ENCODE measurements at regions not wholly inside any gene's neighbourhood (a gene's known extent, or its start where the extent isn't known, plus 50 kb on each side); places are given as distances from the start of the nearest gene placed in this dataset.
"Not testable (repeated sequence)": the region's sequence is repeated elsewhere in the genome, so short reads cannot be mapped to it uniquely, and the experiment has no call there.

DNA sequence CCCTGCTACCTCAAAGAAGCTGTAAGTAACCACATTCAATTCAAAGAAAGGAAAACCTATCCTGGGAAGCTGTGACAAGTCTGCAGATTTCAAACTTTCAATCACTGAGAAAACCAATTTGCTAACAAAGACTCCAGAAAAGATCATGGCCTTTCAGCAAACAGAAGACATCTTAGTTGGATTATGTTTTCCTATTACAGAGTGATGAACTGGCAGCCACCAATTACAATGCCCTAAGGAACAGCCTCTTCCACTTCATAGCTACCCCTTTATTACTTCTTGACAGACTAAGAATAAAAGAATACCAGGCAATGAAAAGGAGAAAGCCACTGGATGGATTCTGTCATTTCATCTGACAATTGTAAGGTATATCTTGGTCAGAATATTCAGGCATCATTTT, 128.2 kb upstream of the RASEF start:
- no peak for DNase-seq

DNA sequence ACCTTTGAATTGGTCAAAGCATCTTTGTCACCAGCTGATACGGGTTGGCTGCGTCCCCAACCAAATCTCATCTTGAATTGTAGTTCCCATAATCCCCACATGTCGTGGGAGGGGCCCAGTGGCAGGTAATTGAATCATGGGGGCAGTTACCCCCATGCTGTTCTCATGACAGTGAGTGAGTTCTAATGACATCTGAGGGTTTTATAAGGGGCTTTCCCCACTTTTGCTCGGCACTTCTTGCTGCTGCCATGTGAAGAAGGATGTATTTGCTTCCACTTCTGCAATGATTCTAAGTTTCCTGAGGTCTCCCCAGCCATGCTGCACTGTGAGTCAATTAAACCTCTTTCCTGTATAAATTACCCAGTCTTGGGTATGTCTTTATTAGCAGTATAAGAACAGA, 126.1 kb upstream of the RASEF start:
- not testable (repeated sequence) for DNase-seq

DNA sequence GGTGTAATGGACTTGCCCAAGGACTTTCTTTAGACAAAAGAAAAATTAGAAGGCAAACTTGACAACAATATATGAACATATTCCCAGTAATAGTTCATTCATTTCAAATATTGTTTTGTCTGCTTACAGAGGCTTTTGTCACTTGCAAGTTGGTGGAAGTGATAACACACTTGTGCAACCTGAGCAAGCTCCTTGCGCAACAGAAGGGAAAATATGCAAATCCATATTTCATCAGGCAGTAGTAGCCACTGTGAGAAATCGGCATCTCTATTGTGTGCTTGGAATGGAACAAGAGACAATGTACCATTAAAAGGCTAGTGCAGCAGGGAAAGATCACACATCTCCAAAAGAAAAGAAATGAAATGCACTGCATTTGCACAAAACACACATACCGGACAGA, 125.3 kb upstream of the RASEF start:
- peak; percentile 15 for DNase-seq

DNA sequence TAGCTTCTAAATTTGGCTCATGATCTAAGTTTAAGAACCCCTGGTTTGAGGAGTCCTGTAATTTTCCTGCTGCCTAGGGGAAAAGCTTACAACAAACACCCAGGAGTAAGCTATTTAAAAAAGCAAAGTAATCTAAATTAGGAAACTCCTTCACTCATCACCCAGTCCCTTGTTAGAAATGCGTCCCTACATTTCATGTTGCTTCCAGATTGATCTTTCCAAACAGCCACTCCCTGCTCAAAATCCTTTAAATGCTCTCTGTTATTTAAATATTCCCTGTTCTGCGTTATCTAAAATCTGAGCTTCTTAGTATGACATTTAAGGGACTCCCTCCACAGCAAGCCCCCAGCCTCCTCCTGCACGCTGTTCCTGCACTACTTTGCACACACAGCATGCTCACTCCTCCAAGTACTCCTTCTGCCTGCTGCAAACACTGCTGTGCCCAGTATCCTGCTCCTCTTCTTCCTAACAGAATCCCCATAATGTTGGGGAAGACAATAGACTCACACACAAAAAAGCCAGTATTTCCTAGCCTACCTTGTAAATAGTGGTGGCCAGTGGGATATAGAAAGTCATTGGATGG, 123.3 kb upstream of the RASEF start:
- no peak for DNase-seq

DNA sequence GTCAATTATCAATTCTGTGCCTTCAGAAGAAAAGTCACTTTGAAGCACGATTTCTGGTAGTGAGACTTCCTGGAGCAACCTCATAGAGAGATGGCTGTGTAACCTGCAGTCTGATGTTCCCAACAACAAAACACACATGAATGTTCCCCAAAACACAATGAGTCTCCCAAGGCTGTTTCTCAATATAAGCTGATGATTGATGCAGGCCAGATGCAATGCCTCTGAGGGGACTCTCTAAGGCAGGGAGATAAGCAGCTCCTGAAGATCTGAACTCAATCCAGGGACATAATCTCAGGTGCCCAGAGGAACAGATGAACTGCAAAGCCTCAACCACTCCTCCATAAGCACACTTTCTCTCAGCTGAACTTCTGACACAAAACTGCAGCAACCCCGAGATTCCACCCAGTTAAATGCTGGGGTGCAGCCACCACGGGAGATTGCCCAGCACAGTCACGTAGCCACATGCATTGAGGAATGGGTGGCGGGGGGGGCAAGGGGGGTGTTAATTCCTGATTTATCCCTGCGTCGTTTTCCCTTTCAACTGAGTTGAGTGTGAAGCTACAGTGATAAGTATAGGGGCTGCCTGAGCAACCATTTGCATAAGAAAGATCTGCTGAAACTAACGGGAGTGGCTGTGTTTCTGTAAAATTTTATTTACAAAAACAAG, 122.7 kb upstream of the RASEF start:
- no peak for DNase-seq

DNA sequence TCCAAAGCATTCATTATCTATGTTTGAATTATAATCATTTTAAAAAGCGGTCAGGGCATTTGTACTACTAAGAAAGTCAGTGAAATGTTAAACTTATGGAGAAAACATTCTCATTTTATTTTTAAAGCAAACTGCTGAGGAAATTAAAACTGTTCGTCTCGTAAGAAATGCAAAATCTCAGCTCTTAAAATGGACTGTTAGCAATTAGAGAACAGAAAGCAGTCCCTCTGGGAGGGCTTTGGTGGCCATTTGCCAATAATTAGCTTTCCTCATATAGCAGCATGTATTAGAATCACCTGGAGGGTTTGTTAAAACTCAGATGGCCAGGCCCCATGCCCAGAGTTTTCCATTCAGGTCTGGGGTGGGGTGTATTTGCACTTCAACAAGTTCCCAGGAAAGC, 120.7 kb upstream of the RASEF start:
- no peak for DNase-seq

DNA sequence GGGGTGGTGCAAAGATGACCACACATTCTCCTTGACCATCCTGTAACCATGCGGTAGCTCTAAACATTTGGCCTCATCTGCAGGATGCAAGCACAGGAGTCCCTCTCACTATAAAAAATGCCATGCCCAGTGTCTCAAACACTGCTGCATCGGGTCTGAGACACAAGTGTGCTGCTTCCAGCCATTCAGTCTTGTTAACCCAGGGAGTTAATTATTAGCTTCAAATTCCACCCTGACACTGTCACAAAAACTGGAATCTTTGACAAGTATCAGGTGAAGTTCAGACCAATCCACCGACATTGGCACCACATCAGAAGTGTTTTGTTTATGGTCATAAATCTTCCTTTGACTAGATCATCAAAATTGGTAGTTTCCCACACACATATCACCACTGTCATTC, 119.1 kb upstream of the RASEF start:
- no peak for DNase-seq

DNA sequence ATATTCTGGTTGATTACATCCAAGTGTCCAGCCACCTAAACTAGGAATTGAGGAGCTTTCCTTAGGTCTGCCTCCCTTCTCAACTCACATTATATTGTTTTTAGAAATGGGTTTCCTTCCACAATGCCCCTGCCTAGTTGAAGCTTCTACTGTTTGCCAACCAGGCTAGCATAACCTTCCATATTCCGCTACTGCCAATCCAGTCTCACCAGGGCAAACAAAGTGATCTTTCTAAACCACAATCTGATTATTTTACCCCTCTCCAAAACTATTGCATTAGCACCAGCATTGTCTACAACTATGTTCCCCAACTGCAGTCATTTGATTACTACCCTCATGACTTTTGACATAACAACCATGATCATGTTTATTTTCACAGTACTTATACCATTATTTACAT, 115.8 kb upstream of the RASEF start:
- no peak for DNase-seq

DNA sequence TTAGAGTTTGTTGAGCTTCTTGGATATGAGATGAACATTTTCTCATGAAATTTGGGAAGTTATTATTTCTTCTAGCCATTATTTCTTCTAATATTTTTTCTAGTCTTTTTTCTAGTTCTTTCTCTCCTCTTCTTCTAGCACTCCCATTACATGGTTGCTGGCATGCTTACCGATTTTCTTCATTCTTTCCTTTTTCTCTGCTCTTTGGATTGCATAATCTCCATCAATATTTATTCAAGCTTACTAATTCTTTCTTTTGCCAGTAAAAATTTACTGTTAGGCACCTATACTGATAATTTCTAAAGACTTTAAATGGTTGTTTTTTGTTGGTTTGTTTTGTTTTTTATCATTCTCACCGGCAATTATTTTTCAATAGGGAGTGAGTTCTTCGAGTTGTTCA, 114.8 kb upstream of the RASEF start:
- no peak for DNase-seq

DNA sequence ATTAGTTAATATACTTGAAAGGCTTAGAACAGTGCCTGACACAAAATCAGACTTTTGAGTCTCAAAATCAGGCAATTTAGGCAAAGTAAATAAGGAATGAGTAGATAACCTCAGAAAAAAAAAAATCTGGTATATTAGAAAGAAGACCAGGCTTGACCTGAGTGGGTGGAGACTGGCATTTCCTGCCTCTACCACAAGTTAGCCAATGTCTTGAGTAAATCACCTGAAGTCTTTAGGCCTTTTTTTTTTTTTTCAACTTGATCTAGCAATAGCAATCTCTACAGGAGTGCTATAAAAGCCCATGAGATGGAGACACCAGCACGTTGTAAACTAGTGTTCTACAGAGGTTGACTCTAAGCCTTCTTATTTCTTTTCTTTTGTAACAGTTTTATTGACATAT, 104.2 kb upstream of the RASEF start:
- no peak for DNase-seq

DNA sequence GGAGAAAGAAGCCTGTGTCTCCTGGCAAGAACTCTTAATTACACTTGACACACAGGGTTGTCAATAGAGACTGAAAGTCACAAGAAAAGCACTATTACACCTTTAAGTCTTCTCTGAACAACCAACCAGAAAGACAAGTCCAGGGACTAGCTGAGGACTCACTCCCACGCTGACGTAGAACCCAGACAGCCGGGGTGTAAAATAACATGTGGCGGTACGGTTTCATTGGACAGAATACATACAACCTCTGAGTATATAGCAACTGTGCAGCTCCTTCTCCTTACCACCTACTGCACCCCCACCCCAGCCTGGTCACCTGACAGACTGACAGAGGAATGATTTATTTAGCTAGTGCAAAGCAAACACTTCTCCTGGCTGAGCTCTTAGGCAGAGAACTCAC, 103.4 kb upstream of the RASEF start:
- no peak for DNase-seq

DNA sequence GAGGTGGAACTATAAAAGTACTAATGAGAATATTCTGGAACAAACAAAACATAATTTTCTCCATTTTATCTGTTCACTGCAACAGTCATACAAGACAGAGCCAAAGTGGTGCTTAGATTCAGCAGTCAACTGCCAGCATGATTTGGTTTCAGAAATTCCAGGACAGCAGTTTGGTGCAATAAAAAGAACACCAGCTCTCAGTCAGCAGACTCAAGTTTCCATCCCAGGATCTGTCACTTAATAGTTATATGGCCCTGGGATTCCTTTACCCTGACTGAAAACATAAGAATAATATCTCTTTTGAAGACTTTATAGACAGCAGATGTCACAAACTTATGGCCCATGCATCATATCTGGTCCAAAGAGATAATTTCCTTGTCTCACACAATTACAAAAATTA, 92.8 kb upstream of the RASEF start:
- DNase-seq, result no peak

DNA sequence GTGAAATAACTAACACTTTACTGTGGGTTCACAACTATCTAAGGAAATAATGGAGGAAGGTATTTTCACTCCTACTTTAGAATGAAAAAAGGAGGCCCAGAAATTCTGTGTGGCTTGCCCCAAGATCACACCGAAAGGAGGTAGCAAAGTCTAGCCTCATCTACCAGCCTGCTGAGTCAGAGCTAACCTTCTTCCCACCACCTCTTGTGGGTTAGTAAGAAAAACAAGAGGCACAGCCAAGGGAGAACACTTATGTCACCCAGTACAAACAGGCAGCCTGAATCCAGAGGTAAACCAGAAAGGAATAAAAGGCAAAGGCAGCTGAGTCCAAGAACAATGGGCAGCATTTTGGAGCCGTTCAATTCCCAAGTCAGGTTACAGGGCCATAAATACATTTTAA, 91.9 kb upstream of the RASEF start:
- no peak for DNase-seq

DNA sequence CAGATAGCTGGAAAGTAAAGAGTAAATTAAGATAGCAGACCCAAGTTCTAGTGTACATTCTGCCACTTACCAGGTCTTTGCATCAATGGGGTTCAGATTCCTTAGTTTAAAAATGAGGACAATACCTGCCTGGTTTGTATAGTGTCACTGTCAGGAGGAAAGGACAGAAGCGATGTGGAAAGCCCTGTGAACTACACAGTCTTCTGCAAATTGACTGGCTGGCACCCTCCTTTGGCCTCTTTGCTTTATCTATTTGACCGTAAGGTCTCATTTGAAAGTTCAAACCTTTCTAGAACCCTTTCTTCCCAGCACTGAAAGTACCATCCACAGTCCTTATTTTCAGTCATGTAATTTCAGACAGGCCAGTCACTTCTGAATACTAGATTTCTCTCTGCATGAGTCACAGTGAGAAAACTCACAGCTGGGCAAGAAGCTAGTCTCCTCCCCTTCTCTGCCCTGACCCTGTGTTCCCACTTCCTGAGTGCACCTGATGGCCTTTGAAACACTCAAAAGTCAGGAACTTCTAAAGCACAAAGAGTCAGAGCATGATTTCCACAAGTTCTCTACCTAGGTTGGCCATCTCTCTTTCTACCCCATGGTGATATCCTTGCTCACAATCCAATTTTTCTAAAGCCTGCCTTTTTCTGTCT, 91.3 kb upstream of the RASEF start:
- DNase-seq, result no peak

DNA sequence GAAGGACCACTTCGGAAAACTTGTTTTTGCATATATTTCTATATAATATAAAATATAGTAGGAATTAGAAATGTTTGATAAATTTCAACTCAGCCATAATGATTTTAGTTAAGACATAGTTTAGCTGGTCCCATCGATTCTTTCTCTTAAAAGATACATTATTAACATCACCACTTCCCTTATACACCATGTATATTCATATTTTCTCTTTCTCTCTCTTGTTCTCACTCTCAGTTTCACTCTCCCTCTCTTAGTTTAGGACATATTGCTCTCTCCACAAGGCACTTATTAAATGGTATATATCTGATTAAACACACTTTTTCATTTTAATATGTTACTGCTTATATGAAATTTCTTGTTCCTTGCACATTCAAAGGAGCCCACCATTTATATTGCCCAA, 90.1 kb upstream of the RASEF start:
- DNase-seq, result no peak

DNA sequence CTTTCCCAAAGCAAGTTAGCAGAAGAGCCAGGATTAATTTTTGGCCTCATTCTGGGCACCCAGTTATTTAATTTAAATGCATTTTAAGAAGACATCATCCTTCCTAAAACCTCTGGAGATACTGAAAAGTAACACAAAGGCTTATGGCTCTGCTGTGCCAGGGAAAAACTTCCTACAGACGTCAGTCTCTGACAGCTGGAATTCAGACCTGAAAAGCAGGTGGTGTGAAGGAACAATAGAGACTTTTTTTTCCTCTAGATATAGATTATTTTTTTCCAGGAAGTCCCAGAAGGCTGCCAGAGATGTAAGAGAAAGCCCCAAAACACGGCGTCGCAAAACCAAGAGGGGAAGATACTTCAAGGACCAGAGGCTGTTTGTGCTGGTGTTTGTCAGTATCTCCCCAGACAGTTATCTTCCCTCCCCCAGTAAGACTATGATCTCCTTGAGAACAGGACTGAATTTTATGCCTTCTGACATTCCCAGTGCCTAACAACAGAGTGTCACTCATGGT, 88.7 kb upstream of the RASEF start:
- DNase-seq, result no peak

DNA sequence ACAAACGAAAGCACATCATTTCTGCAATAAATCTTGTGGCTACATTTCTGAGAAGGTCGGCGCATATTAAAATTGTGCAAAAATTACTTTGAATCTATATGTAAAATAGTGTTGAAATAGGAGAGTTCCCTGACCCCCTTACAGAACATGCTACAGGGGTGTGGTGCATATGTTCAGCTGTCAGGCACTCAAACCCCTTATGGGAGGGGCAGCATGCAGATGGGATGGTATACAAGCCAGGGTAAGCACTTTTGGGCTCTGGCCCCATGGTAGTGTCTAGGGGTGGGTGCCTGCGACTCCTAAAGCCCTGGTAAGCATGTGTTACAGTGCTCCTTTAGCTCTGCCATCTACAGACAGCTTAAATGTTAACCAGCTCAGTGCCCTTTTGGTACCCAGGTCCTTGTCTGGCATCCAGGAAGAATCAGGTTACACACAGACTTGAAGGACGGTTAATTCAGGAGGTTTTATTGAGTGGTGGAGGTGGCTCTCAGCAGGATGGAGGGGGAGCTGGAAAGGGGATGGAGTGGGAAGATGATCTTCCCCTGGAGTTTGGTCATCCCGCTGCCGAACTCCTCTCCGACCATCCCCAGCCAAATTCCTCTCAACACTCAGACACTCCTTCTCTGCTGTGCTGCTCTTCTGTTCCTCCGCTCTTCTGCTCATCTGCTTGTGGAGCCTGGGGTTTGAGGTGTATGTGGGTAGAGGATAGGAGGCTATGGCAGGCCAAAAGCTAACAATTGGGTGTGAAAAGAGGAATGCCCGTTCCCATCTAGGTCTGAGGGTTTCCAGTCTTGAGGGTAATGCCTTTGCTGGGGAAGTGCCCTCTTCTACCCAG, 84.6 kb upstream of the RASEF start:
- DNase-seq, result no peak

DNA sequence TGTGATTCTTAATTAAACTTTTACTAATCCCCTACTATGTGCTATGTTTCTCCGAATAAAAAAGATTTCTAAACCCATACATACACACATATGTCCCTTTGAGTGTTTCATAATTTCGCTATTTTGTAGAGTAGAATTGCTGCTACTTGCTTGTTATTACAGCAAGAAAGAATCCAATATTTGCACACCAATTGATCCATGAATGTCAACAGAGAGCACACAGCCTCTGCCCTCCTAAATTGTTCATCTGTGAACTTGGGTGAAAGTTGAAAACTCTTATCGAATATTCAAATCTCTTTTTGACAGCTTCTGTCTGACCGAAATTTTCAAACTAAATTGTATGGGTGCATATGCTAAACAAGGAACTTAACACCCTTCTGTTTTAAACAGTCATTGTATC, 83.4 kb upstream of the RASEF start:
- DNase-seq, result no peak

DNA sequence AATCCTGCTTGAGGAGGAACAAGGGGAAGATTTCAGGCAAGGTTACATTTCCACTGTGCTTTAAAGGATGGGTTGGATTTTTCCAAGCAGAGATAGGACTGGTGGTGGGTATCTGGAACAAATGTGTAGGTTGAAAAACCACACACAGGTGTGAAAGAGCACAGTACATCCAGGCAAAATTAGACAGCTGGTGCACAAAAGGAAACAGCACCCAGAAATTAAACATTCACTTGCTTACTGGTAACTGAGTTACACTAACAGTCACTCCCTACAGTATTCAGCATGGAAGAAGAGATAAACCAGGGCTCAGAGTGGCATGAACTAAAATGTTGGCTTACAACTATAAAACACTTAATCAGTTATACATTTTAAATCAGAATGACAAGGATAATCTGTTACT, 81.5 kb upstream of the RASEF start:
- no peak for DNase-seq

DNA sequence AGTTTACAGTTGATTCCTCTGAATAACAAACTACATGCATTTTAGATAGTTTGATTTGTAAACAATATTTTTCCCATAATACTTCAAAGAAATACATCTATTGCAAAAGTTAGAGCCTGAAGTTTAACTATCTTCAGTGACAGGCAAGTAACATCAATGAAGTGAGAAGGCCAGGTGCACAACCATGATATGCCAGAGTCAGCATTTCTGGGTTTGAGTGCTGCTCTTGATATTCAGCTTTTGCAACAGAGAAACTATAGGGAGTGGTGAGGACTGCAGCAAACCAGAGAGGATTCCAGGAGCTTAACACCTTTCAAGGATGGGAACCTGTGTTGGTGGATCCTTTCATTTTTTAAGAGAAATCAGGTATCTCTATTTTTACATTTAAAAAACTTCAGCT, 79.4 kb upstream of the RASEF start:
- DNase-seq, result no peak

DNA sequence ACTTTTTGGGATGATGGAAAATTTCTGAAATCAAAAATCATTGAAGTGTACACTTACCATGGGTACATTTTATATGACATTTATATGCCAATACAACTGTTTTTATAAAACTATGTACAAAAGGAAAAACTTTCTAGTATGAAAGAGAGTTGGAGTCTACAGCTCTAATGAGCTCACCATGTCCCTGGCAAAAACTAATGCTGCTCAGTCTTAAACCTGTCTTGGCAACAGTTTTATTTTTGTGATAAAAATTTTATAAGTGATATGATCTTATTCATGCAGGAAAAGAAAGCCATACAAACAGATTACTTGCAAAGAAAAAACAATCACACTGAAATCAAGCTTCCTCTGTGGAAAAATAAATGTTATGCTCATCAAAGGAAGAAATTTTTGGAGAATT, 78.9 kb upstream of the RASEF start:
- DNase-seq, result no peak

DNA sequence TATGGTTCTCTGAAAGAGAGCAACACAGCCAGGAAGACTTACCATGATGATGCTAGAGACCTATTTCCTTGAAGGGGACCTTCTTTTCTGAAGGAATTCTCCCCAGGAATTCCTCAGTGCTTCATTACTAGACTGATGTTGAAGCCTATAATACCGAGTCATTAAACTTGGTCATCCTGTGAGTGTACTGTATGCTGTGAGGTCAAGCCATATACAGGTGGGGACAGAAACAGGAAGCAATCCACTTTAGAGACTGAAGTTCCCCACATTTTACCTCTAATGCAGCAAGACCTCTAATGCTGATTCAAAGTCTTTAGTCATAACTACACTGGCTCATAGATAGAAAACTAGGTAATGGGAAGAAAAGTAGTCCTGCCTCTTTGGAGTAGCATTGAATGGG, 77.1 kb upstream of the RASEF start:
- no peak for DNase-seq

DNA sequence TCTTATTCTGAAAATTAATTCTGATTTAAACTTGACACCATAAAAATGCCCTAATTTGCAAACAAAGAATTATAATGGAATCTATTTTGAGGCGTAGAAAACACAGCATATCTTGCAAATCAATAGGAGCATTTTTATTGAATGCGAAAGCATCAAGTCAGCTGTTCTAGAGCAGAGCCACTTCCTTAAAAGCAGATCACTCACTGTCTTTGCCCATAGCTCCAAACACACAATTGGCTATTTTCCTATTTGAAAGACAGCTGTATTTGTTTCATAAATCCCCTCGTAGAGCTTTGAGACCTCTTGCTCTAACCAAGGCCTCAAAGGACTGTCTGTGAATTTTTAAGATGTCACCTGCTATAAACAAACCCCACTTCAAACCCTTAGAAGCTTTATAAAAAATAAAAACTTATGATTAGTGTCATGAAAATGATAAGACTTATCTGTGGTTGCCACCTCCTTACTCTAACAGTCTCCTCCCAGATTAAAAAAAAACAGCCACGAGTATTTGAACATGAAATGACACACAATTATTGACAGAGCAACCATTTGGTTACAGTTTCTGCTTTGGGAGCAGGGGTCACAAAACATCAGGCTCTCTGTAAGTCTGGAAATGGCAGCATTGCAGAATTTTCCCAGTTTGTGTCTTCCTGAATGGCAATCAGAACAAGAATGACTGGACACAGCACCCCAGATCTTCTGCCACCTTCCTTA, 75.6 kb upstream of the RASEF start:
- peak; percentile 8 for DNase-seq
